Renal cortical epithelial cell (primary cell): ENCODE measurements at regions not wholly inside any gene's neighbourhood (a gene's known extent, or its start where the extent isn't known, plus 50 kb on each side); places are given as distances from the start of the nearest gene placed in this dataset.
"Not testable (repeated sequence)": the region's sequence is repeated elsewhere in the genome, so short reads cannot be mapped to it uniquely, and the experiment has no call there.

ENCODE experiments used
- DNase-seq: peaks from one replicate; pipeline ENCODE4 v3.0.0-alpha.2; 2011; ENCODE audit warnings: low read depth

- no peak for DNase-seq
Measured at GRCh38 chrX:30008031-30008430, 207.3 kb upstream of the MAGEB2 start.

GRCh38 chrX:30010471-30010870 lies 204.9 kb upstream of the MAGEB2 start:
- DNase-seq = no peak

GRCh38 chrX:30015440-30015839 lies 199.9 kb upstream of the MAGEB2 start:
- DNase-seq = no peak

- DNase-seq = peak; percentile 3
Measured at GRCh38 chrX:30027636-30028035, 187.7 kb upstream of the MAGEB2 start.

GRCh38 chrX:30036406-30036805 lies 179.0 kb upstream of the MAGEB2 start:
- DNase-seq = not testable (repeated sequence)

GRCh38 chrX:30039768-30040167 lies 175.6 kb upstream of the MAGEB2 start:
- no peak for DNase-seq

- DNase-seq = peak; percentile 1
Measured at GRCh38 chrX:30060718-30061117, 154.6 kb upstream of the MAGEB2 start.

GRCh38 chrX:30065226-30065625 lies 150.1 kb upstream of the MAGEB2 start:
- peak; percentile 4 for DNase-seq

- DNase-seq = no peak
Measured at GRCh38 chrX:30067677-30068076, 147.7 kb upstream of the MAGEB2 start.

- DNase-seq = no peak
Measured at GRCh38 chrX:30085571-30085970, 129.8 kb upstream of the MAGEB2 start.

- no peak for DNase-seq
Measured at GRCh38 chrX:30111431-30111830, 103.9 kb upstream of the MAGEB2 start.

- DNase-seq = peak; percentile 35
Measured at GRCh38 chrX:30141966-30142365, 73.4 kb upstream of the MAGEB2 start.

- DNase-seq = no peak
Measured at GRCh38 chrX:30144221-30144620, 71.1 kb upstream of the MAGEB2 start.

GRCh38 chrX:30144971-30145731 lies 70.2 kb upstream of the MAGEB2 start:
- no peak for DNase-seq

GRCh38 chrX:30147996-30148643 lies 67.2 kb upstream of the MAGEB2 start:
- no peak for DNase-seq

GRCh38 chrX:30149206-30149605 lies 66.2 kb upstream of the MAGEB2 start:
- not testable (repeated sequence) for DNase-seq

GRCh38 chrX:30150196-30150895 lies 65.0 kb upstream of the MAGEB2 start:
- DNase-seq = no peak

- DNase-seq = no peak
Measured at GRCh38 chrX:30151964-30152363, 63.4 kb upstream of the MAGEB2 start.

- DNase-seq = no peak
Measured at GRCh38 chrX:30153175-30153880, 62.0 kb upstream of the MAGEB2 start.

GRCh38 chrX:30153881-30154260 lies 61.5 kb upstream of the MAGEB2 start:
- DNase-seq = peak; percentile 19

- no peak for DNase-seq
Measured at GRCh38 chrX:30156009-30156408, 59.4 kb upstream of the MAGEB2 start.

GRCh38 chrX:30156880-30157560 lies 58.3 kb upstream of the MAGEB2 start:
- DNase-seq = no peak
